SK-N-SH (cell line): ENCODE measurements at regions not wholly inside any gene's neighbourhood (a gene's known extent, or its start where the extent isn't known, plus 50 kb on each side); places are given as distances from the start of the nearest gene placed in this dataset.
A peak's percentile ranks its signal among the peaks of the same experiment; 100 is the strongest.

Experiments
- CTCF ChIA-PET: fragments of 300-600, 350-600 bp; formaldehyde crosslinking; extraction: SDS; loops from one replicate; lab custom pipeline; 2021; lab: Yijun Ruan, JAX
- POLR2A ChIA-PET: fragments of 350-600 bp; sonication (Branson Sonifier 250); formaldehyde crosslinking; extraction: SDS; loops from one replicate; lab custom pipeline; 2020; ENCODE audit warnings: antibody characterized with exemption, inconsistent platforms; lab: Yijun Ruan, JAX
- DNase-seq: peaks from one replicate; pipeline ENCODE4 v3.0.0; 2012
- H2AFZ ChIP-seq: fragments of 200-600 bp; sonication (generic); 2 replicates; pipeline ENCODE4 v1.8.1; 2016; ENCODE audit warnings: antibody characterized with exemption, mild to moderate bottlenecking, low read depth
- H3F3A ChIP-seq: fragments of 200-600 bp; sonication (generic); replicated peaks from 2 replicates; pipeline ENCODE3; 2016; ENCODE audit warnings: antibody characterized with exemption, mild to moderate bottlenecking; ENCODE audit not compliant: insufficient read depth
- H3K27ac ChIP-seq, 2 experiments: fragments of 200-500 bp in 1 of 2; fragments of 200-600 bp in 1 of 2; sonication (Bioruptor generic) in 1 of 2; sonication (generic), shearing (Covaris generic) in 1 of 2; 2 replicates each; pipeline versions ENCODE4 v1.5.1 to v1.6.1; 2014 to 2016; ENCODE audit warnings: low read depth in 2 of 2, inconsistent platforms in 1 of 2, low read length in 1 of 2, mild to moderate bottlenecking in 1 of 2, mixed read lengths in 1 of 2
- H3K27me3 ChIP-seq: fragments of 200-600 bp; sonication (generic), shearing (Covaris generic); 2 replicates; pipeline ENCODE4 v1.6.1; 2016; ENCODE audit warnings: mixed run types; ENCODE audit not compliant: insufficient read depth
- H3K36me3 ChIP-seq, 2 experiments: fragments of 200-500 bp in 1 of 2; fragments of 200-600 bp in 1 of 2; sonication (Bioruptor generic) in 1 of 2; sonication (generic) in 1 of 2; replicated peaks in 1 of 2; 2 replicates each; pipeline versions ENCODE3 to v1.5.1; 2014 to 2016; ENCODE audit warnings: low read length in 1 of 2, mild to moderate bottlenecking in 1 of 2; ENCODE audit not compliant: insufficient read depth in 2 of 2, control insufficient read depth in 1 of 2
- H3K4me1 ChIP-seq, 2 experiments: fragments of 200-500 bp in 1 of 2; fragments of 200-600 bp in 1 of 2; sonication (Bioruptor generic) in 1 of 2; sonication (generic), shearing (Covaris generic) in 1 of 2; 2 replicates each; pipeline versions ENCODE4 v1.5.1 to v1.6.1; 2014 to 2016; ENCODE audit warnings: low read depth in 1 of 2, low read length in 1 of 2, mixed run types in 1 of 2; ENCODE audit not compliant: insufficient read depth in 2 of 2, control insufficient read depth in 1 of 2
- H3K4me2 ChIP-seq: fragments of 200-600 bp; sonication (generic), shearing (Covaris generic); 2 replicates; pipeline ENCODE4 v1.6.1; 2017; ENCODE audit warnings: mixed run types
- H3K4me3 ChIP-seq, 2 experiments: fragments of 200-500 bp in 1 of 2; fragments of 200-600 bp in 1 of 2; sonication (Bioruptor generic) in 1 of 2; sonication (generic), shearing (Covaris generic) in 1 of 2; 2 replicates each; pipeline versions ENCODE4 v1.5.1 to v1.8.1; 2014 to 2016; ENCODE audit warnings: low read depth in 2 of 2, inconsistent platforms in 1 of 2, low read length in 1 of 2, mild to moderate bottlenecking in 1 of 2, mixed read lengths in 1 of 2, moderate library complexity in 1 of 2
- H3K79me2 ChIP-seq: fragments of 200-600 bp; sonication (generic); 2 replicates; pipeline ENCODE4 v1.8.1; 2017; ENCODE audit warnings: mild to moderate bottlenecking; ENCODE audit not compliant: insufficient read depth
- H3K9ac ChIP-seq: fragments of 200-600 bp; sonication (generic); 2 replicates; pipeline ENCODE4 v1.6.1; 2017; ENCODE audit warnings: mixed run types
- H3K9me2 ChIP-seq: fragments of 200-600 bp; sonication (generic); 2 replicates; pipeline ENCODE4 v1.6.1; 2017; ENCODE audit warnings: mixed run types
- H3K9me3 ChIP-seq: fragments of 200-600 bp; sonication (generic); 2 replicates; pipeline ENCODE4 v1.6.1; 2017; ENCODE audit warnings: mixed run types, mild to moderate bottlenecking, moderate library complexity
- H4K20me1 ChIP-seq: fragments of 200-600 bp; sonication (generic); 2 replicates; pipeline ENCODE4 v1.6.1; 2017; ENCODE audit warnings: mild to moderate bottlenecking, mixed run types; ENCODE audit not compliant: insufficient read depth
- CHD2 ChIP-seq: fragments of 150-350 bp; IDR thresholded peaks from 2 replicates; pipeline ENCODE4 v1.6.1; 2018; ENCODE audit warnings: low read length; ENCODE audit not compliant: partially characterized antibody
- CTCF ChIP-seq: fragments of 200-600 bp; sonication (generic); IDR thresholded peaks from 2 replicates; pipeline ENCODE4 v1.6.1; 2017; ENCODE audit warnings: antibody characterized with exemption, mild to moderate bottlenecking, moderate library complexity
- EP300 ChIP-seq, 2 experiments: IDR thresholded peaks; 2 replicates each; pipeline versions ENCODE4 v1.4.0 to v1.6.1; 2012; ENCODE audit warnings: borderline replicate concordance in 1 of 2, low read depth in 1 of 2, low read length in 1 of 2
- FOXJ3 ChIP-seq: sonication (generic); formaldehyde crosslinking; IDR thresholded peaks from 2 replicates; pipeline ENCODE4 v1.5.1; 2020; ENCODE audit warnings: mild to moderate bottlenecking, missing genetic modification reagents
- GABPA ChIP-seq: IDR thresholded peaks from 2 replicates; pipeline ENCODE4 v1.4.0; 2012; ENCODE audit warnings: low read depth, mild to moderate bottlenecking
- GATA2 ChIP-seq: sonication (generic); formaldehyde crosslinking; IDR thresholded peaks from 2 replicates; pipeline ENCODE4 v1.5.0; 2020; ENCODE audit warnings: mild to moderate bottlenecking, missing genetic modification reagents
- IRF3 ChIP-seq: fragments of 150-350 bp; IDR thresholded peaks from 2 replicates; pipeline ENCODE4 v1.6.1; 2016; ENCODE audit warnings: mild to moderate bottlenecking, low read depth, low read length
- MXI1 ChIP-seq: IDR thresholded peaks from 2 replicates; pipeline ENCODE4 v1.6.1; 2012; ENCODE audit warnings: mild to moderate bottlenecking, low read depth, low read length, improper control_type of control experiment
- POLR2AphosphoS5 ChIP-seq: IDR thresholded peaks from 2 replicates; pipeline ENCODE4 v1.6.1; 2012; ENCODE audit warnings: low read depth, low read length
- RAD21 ChIP-seq: IDR thresholded peaks from 2 replicates; pipeline ENCODE4 v1.6.1; 2012; ENCODE audit warnings: mild to moderate bottlenecking, low read length
- RCOR1 ChIP-seq: fragments of 150-350 bp; IDR thresholded peaks from 2 replicates; pipeline ENCODE4 v1.6.1; 2017; ENCODE audit warnings: antibody characterized with exemption, low read length
- RFX5 ChIP-seq: IDR thresholded peaks from 2 replicates; pipeline ENCODE4 v1.6.1; 2012; ENCODE audit warnings: mild to moderate bottlenecking, improper control_type of control experiment, low read length
- RXRA ChIP-seq: IDR thresholded peaks from 2 replicates; pipeline ENCODE4 v1.4.0; 2012; ENCODE audit warnings: low read depth, mild to moderate bottlenecking, borderline replicate concordance
- TCF12 ChIP-seq: IDR thresholded peaks from 2 replicates; pipeline ENCODE4 v1.4.0; 2012
- TEAD4 ChIP-seq: IDR thresholded peaks from 2 replicates; pipeline ENCODE4 v1.4.0; 2012; ENCODE audit warnings: mild to moderate bottlenecking, borderline replicate concordance; ENCODE audit not compliant: insufficient read depth
- WGBS: methylation state at CpG from one replicate; pipeline ENCODE4 v1.1.6; 2017; ENCODE audit warnings: low lambda C conversion rate; 5-methylcytosine and 5-hydroxymethylcytosine counted together
- TF ChIP-seq, protein P1 (sequence below): IDR thresholded peaks from 2 replicates; pipeline ENCODE4 v1.4.0; 2012; ENCODE audit warnings: low read depth
- TF ChIP-seq, protein P2 (sequence below): IDR thresholded peaks from 2 replicates; pipeline ENCODE4 v1.4.0; 2012; ENCODE audit warnings: low read depth, borderline replicate concordance
- TF ChIP-seq, protein P3 (sequence below): IDR thresholded peaks from 2 replicates; pipeline ENCODE4 v1.6.1; 2012; ENCODE audit warnings: mild to moderate bottlenecking, low read depth, low read length, moderate library complexity

- H3K79me2 ChIP-seq = no peaks in the 10 kb centered on the region
- no peaks in the 10 kb centered on the region for H3K9me2 ChIP-seq
- no peaks in the 10 kb centered on the region for H4K20me1 ChIP-seq
- no peaks in the 10 kb centered on the region for H3K36me3 ChIP-seq
- no peaks in the 10 kb centered on the region; a peak in 2 of 4 replicates for H3K4me1 ChIP-seq
- H3K27me3 ChIP-seq = no peaks in the 10 kb centered on the region
- no peak overlapping the region for H3K4me3 ChIP-seq
- H3F3A ChIP-seq = no peaks in the 10 kb centered on the region
- no peaks in the 10 kb centered on the region for H3K9me3 ChIP-seq
- H3K27ac ChIP-seq = no peak overlapping the region
- TF ChIP-seq TCF12 = no peak
- TF ChIP-seq RFX5 = no peak
- no peak for TF ChIP-seq RCOR1
- TF ChIP-seq, protein P1, sequence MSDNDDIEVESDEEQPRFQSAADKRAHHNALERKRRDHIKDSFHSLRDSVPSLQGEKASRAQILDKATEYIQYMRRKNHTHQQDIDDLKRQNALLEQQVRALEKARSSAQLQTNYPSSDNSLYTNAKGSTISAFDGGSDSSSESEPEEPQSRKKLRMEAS = no peak
- no peak for TF ChIP-seq EP300 (IDR thresholded peaks at IDR 0.05; ENCODE audit: borderline replicate concordance in 1 of 2, low read depth in 1 of 2, low read length in 1 of 2)
- TF ChIP-seq MXI1 = no peak
- TF ChIP-seq CTCF = no peak
- ChIA-PET POLR2A (no interaction called here), CTCF (no interaction called here)
- no peak overlapping the region for H2AFZ ChIP-seq
- no peak overlapping the region for H3K9ac ChIP-seq
- no peak for DNase-seq
- H3K4me2 ChIP-seq = no peak overlapping the region
Observed at GRCh38 chrX:10818651-10819050, 198.3 kb upstream of the MID1 start.

DNA sequence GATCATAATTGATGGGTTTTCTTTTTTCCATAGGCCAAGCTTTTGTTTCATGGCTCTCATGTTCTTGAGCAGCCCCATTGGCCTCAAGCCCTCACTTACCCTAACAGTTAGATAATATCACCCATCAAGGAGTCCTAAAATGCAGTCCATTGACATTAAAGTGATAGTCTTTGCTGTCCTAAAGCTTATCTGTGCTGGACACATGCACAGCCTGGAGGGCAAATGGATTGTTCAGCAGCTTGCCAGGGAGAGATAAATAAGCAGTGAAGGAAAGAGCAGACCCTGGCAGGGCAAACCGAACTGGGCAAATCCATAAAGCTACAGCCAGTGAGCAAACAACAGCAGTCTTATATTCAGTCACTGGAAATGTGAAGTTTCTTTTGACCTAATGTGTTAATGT is 199.6 kb upstream of the MID1 start:
- Histone ChIP-seq H4K20me1 (no peaks in the 10 kb centered on the region), H3K27ac (peak overlapping the region in 1 of 2 experiments; percentile 88; a peak in 2 of 4 replicates), H3K4me1 (no peaks in the 10 kb centered on the region; a peak in 2 of 4 replicates), H3K36me3 (no peaks in the 10 kb centered on the region), H3F3A (no peaks in the 10 kb centered on the region), H3K9me2 (no peaks in the 10 kb centered on the region), H3K4me3 (no peak overlapping the region), H3K9me3 (no peaks in the 10 kb centered on the region), H3K9ac (no peak overlapping the region), H3K4me2 (no peak overlapping the region), H3K79me2 (no peaks in the 10 kb centered on the region), H2AFZ (no peak overlapping the region), H3K27me3 (no peaks in the 10 kb centered on the region)
- ChIA-PET CTCF (no interaction called here), POLR2A (no interaction called here)
- peak; percentile 42 for DNase-seq
- WGBS = 7% methylated on average over 1 of the region's 1 CpG
- TF ChIP-seq, protein P2, sequence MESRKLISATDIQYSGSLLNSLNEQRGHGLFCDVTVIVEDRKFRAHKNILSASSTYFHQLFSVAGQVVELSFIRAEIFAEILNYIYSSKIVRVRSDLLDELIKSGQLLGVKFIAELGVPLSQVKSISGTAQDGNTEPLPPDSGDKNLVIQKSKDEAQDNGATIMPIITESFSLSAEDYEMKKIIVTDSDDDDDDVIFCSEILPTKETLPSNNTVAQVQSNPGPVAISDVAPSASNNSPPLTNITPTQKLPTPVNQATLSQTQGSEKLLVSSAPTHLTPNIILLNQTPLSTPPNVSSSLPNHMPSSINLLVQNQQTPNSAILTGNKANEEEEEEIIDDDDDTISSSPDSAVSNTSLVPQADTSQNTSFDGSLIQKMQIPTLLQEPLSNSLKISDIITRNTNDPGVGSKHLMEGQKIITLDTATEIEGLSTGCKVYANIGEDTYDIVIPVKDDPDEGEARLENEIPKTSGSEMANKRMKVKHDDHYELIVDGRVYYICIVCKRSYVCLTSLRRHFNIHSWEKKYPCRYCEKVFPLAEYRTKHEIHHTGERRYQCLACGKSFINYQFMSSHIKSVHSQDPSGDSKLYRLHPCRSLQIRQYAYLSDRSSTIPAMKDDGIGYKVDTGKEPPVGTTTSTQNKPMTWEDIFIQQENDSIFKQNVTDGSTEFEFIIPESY = no peak
- TF ChIP-seq TCF12 (peak; percentile 23; the same call in 1 of the 2 replicates), FOXJ3 (CRISPR knock-in tag) (peak; percentile 80), CHD2 (peak; percentile 52), IRF3 (no peak), RCOR1 (peak; percentile 83), MXI1 (no peak), RAD21 (peak; percentile 20; the same call in 1 of the 2 replicates), EP300 (IDR thresholded peaks at IDR 0.05; ENCODE audit: borderline replicate concordance in 1 of 2, low read depth in 1 of 2, low read length in 1 of 2) (peak in 1 of 2 experiments; percentile 90; a peak in 2 of 4 replicates), GATA2 (CRISPR knock-in tag) (peak; percentile 98), RXRA (no peak), GABPA (no peak), TEAD4 (no peak), POLR2AphosphoS5 (no peak)
- TF ChIP-seq, protein P3, sequence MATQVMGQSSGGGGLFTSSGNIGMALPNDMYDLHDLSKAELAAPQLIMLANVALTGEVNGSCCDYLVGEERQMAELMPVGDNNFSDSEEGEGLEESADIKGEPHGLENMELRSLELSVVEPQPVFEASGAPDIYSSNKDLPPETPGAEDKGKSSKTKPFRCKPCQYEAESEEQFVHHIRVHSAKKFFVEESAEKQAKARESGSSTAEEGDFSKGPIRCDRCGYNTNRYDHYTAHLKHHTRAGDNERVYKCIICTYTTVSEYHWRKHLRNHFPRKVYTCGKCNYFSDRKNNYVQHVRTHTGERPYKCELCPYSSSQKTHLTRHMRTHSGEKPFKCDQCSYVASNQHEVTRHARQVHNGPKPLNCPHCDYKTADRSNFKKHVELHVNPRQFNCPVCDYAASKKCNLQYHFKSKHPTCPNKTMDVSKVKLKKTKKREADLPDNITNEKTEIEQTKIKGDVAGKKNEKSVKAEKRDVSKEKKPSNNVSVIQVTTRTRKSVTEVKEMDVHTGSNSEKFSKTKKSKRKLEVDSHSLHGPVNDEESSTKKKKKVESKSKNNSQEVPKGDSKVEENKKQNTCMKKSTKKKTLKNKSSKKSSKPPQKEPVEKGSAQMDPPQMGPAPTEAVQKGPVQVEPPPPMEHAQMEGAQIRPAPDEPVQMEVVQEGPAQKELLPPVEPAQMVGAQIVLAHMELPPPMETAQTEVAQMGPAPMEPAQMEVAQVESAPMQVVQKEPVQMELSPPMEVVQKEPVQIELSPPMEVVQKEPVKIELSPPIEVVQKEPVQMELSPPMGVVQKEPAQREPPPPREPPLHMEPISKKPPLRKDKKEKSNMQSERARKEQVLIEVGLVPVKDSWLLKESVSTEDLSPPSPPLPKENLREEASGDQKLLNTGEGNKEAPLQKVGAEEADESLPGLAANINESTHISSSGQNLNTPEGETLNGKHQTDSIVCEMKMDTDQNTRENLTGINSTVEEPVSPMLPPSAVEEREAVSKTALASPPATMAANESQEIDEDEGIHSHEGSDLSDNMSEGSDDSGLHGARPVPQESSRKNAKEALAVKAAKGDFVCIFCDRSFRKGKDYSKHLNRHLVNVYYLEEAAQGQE = no peak
- TF ChIP-seq, protein P1 = no peak
